ENCODE measurements at regions not wholly inside any gene's neighbourhood (a gene's known extent, or its start where the extent isn't known, plus 50 kb on each side); places are given as distances from the start of the nearest gene placed in this dataset.

GRCh38 chr10:130432271-130432670 is 296.1 kb downstream of the GLRX3 start:
- Histone ChIP-seq H3K4me1 (ENCODE audit: low read length) (no peaks in the 10 kb centered on the region), H3K27me3 (ENCODE audit: low read depth, low read length) (no peaks in the 10 kb centered on the region), H4K20me1 (ENCODE audit: insufficient read depth, low read length) (no peaks in the 10 kb centered on the region), H3K4me2 (ENCODE audit: low read length) (no peak overlapping the region), H3K4me3 (ENCODE audit: low read length) (no peak overlapping the region), H2AFZ (ENCODE audit: low read depth, low read length) (no peak overlapping the region), H3K79me2 (ENCODE audit: low read length) (no peaks in the 10 kb centered on the region), H3K9me3 (ENCODE audit: insufficient read depth, low read length) (no peaks in the 10 kb centered on the region), H3K27ac (ENCODE audit: low read length) (no peak overlapping the region), H3K9ac (ENCODE audit: low read length) (no peak overlapping the region), H3K36me3 (replicated peaks; ENCODE audit: low read depth, low read length) (no peaks in the 10 kb centered on the region)
- TF ChIP-seq EZH2phosphoT487 (IDR thresholded peaks at IDR 0.05; ENCODE audit: low read depth), result no peak
- TF ChIP-seq, protein P1, sequence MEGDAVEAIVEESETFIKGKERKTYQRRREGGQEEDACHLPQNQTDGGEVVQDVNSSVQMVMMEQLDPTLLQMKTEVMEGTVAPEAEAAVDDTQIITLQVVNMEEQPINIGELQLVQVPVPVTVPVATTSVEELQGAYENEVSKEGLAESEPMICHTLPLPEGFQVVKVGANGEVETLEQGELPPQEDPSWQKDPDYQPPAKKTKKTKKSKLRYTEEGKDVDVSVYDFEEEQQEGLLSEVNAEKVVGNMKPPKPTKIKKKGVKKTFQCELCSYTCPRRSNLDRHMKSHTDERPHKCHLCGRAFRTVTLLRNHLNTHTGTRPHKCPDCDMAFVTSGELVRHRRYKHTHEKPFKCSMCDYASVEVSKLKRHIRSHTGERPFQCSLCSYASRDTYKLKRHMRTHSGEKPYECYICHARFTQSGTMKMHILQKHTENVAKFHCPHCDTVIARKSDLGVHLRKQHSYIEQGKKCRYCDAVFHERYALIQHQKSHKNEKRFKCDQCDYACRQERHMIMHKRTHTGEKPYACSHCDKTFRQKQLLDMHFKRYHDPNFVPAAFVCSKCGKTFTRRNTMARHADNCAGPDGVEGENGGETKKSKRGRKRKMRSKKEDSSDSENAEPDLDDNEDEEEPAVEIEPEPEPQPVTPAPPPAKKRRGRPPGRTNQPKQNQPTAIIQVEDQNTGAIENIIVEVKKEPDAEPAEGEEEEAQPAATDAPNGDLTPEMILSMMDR (IDR thresholded peaks at IDR 0.05; ENCODE audit: low read depth, low read length), result no peak

GRCh38 chr10:130432850-130433249 is 296.7 kb downstream of the GLRX3 start:
- no peak for TF ChIP-seq EZH2phosphoT487 (IDR thresholded peaks at IDR 0.05; ENCODE audit: low read depth)
- TF ChIP-seq, protein P1 (IDR thresholded peaks at IDR 0.05; ENCODE audit: low read depth, low read length), result no peak
- Histone ChIP-seq H3K27me3 (ENCODE audit: low read depth, low read length) (no peaks in the 10 kb centered on the region), H3K27ac (ENCODE audit: low read length) (no peak overlapping the region), H3K9ac (ENCODE audit: low read length) (no peak overlapping the region), H3K79me2 (ENCODE audit: low read length) (no peaks in the 10 kb centered on the region), H3K4me3 (ENCODE audit: low read length) (no peak overlapping the region), H4K20me1 (ENCODE audit: insufficient read depth, low read length) (no peaks in the 10 kb centered on the region), H3K4me2 (ENCODE audit: low read length) (no peak overlapping the region), H3K9me3 (ENCODE audit: insufficient read depth, low read length) (no peaks in the 10 kb centered on the region), H2AFZ (ENCODE audit: low read depth, low read length) (no peak overlapping the region), H3K36me3 (replicated peaks; ENCODE audit: low read depth, low read length) (no peaks in the 10 kb centered on the region), H3K4me1 (ENCODE audit: low read length) (no peaks in the 10 kb centered on the region)

- TF ChIP-seq, protein P1 (IDR thresholded peaks at IDR 0.05; ENCODE audit: low read depth, low read length), result no peak
- no peak for TF ChIP-seq EZH2phosphoT487 (IDR thresholded peaks at IDR 0.05; ENCODE audit: low read depth)
- Histone ChIP-seq H3K4me2 (ENCODE audit: low read length) (no peak overlapping the region), H4K20me1 (ENCODE audit: insufficient read depth, low read length) (no peaks in the 10 kb centered on the region), H3K36me3 (replicated peaks; ENCODE audit: low read depth, low read length) (no peaks in the 10 kb centered on the region), H3K27me3 (ENCODE audit: low read depth, low read length) (no peaks in the 10 kb centered on the region), H3K79me2 (ENCODE audit: low read length) (no peaks in the 10 kb centered on the region), H3K9me3 (ENCODE audit: insufficient read depth, low read length) (no peaks in the 10 kb centered on the region), H3K9ac (ENCODE audit: low read length) (no peak overlapping the region), H3K4me1 (ENCODE audit: low read length) (no peaks in the 10 kb centered on the region), H3K4me3 (ENCODE audit: low read length) (no peak overlapping the region), H3K27ac (ENCODE audit: low read length) (no peak overlapping the region), H2AFZ (ENCODE audit: low read depth, low read length) (no peak overlapping the region)
Measured at GRCh38 chr10:130434446-130435385, 298.5 kb downstream of the GLRX3 start.

GRCh38 chr10:130435961-130436360 is 299.8 kb downstream of the GLRX3 start:
- no peak for TF ChIP-seq EZH2phosphoT487 (IDR thresholded peaks at IDR 0.05; ENCODE audit: low read depth)
- TF ChIP-seq, protein P1 (IDR thresholded peaks at IDR 0.05; ENCODE audit: low read depth, low read length), result no peak
- Histone ChIP-seq H3K9me3 (ENCODE audit: insufficient read depth, low read length) (no peaks in the 10 kb centered on the region), H3K27me3 (ENCODE audit: low read depth, low read length) (no peaks in the 10 kb centered on the region), H4K20me1 (ENCODE audit: insufficient read depth, low read length) (no peaks in the 10 kb centered on the region), H3K27ac (ENCODE audit: low read length) (no peak overlapping the region), H2AFZ (ENCODE audit: low read depth, low read length) (no peak overlapping the region), H3K79me2 (ENCODE audit: low read length) (no peaks in the 10 kb centered on the region), H3K4me3 (ENCODE audit: low read length) (no peak overlapping the region), H3K4me2 (ENCODE audit: low read length) (no peak overlapping the region), H3K4me1 (ENCODE audit: low read length) (no peaks in the 10 kb centered on the region), H3K9ac (ENCODE audit: low read length) (no peak overlapping the region), H3K36me3 (replicated peaks; ENCODE audit: low read depth, low read length) (no peaks in the 10 kb centered on the region)

Measured in OCI-LY3 (cell line).